GM18858 (cell line): ENCODE measurements at regions not wholly inside any gene's neighbourhood (a gene's known extent, or its start where the extent isn't known, plus 50 kb on each side); places are given as distances from the start of the nearest gene placed in this dataset.
"Not testable (repeated sequence)": the region's sequence is repeated elsewhere in the genome, so short reads cannot be mapped to it uniquely, and the experiment has no call there.

Experiments used
- ATAC-seq: cut with Tn5 transposase; IDR thresholded peaks from one replicate; pipeline ENCODE4 v1.9.1; 2021; ENCODE audit not compliant: unreplicated experiment

DNA sequence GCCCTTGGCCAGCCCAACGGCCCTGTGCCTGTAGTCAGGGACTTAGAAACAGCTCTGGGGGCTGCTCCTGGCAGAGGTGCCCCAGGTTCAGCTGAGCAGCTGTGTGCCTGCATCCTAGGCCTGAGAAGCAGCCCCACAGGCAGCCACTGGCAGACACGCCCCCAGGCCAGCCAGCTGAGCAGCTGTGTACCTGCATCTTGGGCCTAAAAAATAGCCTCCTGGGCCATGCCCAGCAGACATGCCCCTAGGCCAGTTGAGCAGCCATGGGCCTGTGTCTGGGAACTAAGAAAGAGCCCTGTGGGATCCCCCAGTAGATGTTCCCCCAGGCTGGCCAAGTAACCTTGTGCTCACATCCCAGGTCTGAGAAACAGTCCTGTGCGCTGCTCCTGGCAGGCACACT lies 64.0 kb downstream of the TBR1 start:
- ATAC-seq, result no peak

- ATAC-seq, result no peak
Measured at GRCh38 chr2:161481619-161482018, 65.5 kb downstream of the TBR1 start.

DNA sequence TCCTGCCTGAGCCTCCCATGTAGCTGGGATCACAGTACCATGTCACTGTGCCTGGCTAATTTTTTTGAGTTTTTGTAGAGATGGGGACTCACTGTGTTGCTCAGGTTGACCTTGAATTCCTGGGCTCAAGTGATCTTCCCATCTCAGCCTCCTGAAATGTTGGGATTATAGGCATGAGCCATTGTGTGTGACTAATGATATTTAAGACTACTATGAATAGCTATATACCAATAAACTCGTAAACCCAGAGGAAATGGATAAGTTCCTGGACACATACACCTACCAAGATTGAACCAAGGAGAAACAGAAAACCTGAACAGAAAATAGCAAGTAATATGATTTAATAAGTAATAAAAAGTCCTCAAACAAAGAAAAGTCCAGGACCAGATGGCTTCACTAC lies 68.0 kb downstream of the TBR1 start:
- no peak for ATAC-seq

DNA sequence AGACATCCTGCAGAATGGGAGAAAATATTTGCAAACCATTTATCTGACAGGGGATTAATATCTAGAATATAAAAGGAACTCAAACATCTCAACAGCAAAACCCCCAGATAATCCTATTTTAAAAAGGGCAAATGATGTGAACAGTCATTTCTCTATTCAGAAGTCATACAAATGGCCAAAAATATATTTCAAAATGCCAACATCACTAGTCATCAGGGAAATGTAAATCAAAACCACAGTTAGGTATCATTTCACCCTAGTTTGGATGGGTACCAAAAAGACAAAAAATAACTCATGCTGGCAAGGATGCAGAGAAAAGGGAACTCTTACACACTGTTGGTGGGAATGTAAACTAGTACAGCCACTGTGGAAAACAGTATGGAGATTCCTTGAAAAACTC lies 70.0 kb downstream of the TBR1 start:
- no peak for ATAC-seq

DNA sequence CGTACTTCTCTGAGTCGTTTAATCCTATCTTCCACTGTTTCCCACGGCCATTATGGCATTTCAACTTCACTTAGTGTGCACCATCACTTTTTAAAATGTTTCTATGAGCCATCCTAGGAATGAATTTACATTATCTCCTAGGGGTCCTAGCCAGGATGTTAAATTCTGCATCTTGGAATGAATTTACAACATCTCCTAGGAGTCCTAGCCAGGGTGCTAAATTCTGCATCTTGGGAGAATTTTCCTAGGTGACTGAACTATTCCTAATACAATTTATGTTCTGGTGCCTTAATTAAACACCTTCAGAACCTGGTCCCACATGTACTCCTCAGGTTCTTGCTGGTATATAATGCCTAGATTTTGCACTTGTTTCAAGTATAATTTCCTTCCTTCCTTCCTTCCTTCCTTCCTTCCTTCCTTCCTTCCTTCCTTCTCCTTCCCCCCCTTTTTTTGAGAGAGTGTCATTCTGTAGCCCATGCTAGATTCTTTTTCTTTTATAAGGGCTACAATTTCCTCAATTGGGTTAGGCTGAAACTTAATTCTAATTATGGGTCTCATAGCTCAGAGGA lies 72.1 kb downstream of the TBR1 start:
- no peak for ATAC-seq

DNA sequence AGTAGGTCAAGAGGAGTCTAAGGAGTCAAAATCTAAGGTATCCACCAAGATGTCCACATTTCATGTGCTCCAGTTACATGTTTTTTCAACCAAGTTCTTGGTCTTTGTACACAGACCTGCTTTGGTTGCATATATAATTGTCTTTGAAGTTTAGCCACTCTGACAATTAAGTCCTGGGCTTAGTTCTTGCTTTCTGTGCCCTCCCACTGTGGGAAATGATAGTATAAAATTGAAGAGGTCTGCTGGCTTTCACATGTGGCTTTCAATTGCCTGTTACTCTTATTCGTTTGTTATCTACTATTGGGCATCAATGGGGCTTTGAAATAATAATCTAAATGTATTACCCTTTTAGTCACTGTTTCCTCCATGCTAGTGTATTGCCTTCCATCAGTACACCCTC lies 72.8 kb downstream of the TBR1 start:
- no peak for ATAC-seq

GRCh38 chr2:161500892-161501610 lies 85.0 kb downstream of the TBR1 start:
- peak; percentile 65 for ATAC-seq

GRCh38 chr2:161502279-161502678 lies 86.2 kb downstream of the TBR1 start:
- not testable (repeated sequence) for ATAC-seq

GRCh38 chr2:161504628-161505289 lies 88.7 kb downstream of the TBR1 start:
- ATAC-seq, result not testable (repeated sequence)

- ATAC-seq, result not testable (repeated sequence)
Measured at GRCh38 chr2:161505466-161505865, 89.4 kb downstream of the TBR1 start.

GRCh38 chr2:161513295-161514032 lies 97.4 kb downstream of the TBR1 start:
- not testable (repeated sequence) for ATAC-seq

- ATAC-seq, result no peak
Measured at GRCh38 chr2:161522796-161523195, 101.4 kb upstream of the SLC4A10 start.

GRCh38 chr2:161533218-161533617 lies 91.0 kb upstream of the SLC4A10 start:
- ATAC-seq, result no peak

DNA sequence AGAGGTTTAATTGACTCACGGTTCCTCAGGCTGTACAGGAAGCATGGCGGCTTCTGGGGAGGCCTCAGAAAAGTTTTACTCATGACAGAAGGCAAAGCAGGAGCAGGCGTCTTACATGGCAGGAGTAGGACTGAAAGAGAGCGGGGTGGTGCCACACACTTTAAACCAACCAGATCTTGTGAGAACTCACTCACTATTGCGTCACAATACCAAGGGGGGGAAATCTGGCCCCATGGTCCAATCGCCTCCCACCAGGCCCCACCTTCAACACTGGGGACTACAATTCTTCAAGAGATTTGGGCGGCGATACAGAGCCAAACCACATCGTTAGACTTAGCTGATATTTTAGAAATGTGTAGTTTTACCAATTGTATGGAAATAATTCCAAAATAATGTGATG lies 77.6 kb upstream of the SLC4A10 start:
- ATAC-seq, result no peak

DNA sequence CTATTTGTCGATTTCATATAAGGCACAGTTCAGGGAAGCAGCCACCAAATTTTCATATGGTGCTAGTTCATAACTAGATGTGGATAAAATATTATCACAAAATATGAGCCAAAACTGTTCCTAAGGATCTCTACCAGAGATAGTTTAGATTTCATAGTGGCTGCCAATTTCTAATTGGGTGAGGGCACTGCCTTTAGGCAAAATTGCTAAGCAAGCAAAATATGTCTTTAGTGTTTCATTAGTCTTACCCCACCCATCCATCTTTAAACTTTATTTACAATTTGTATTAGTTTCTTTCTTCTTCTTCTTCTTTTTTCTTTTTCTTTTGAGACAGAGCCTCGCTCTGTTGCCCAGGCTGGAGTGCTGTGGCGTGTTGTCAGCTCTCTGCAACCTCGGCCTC lies 77.1 kb upstream of the SLC4A10 start:
- no peak for ATAC-seq

GRCh38 chr2:161552015-161552414 lies 72.2 kb upstream of the SLC4A10 start:
- no peak for ATAC-seq

- ATAC-seq, result no peak
Measured at GRCh38 chr2:161555826-161556225, 68.4 kb upstream of the SLC4A10 start.

GRCh38 chr2:161556440-161556839 lies 67.8 kb upstream of the SLC4A10 start:
- ATAC-seq, result no peak

- no peak for ATAC-seq
Measured at GRCh38 chr2:161557538-161557937, 66.7 kb upstream of the SLC4A10 start.

- no peak for ATAC-seq
Measured at GRCh38 chr2:161564906-161565305, 59.3 kb upstream of the SLC4A10 start.

DNA sequence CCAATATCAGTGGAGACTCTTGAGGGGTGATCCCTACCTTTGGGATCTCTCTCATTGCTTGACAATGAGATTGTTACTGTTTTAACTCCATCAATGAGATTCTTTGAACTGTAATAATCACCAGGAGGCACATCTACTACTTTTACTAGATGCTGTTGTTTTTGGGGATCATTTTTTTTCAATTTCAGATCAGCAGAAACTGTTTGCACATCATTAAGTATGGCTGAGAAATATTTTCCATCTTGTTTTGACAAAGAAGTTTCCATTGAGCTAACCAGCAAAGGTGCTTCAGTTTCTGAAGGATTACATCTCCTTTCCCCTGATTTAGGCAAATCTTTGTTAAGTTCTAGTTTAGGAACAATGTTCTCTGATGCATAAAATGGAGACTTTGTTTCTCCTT lies 54.8 kb upstream of the SLC4A10 start:
- no peak for ATAC-seq
